HCT116 (cell line): ENCODE measurements at regions not wholly inside any gene's neighbourhood (a gene's known extent, or its start where the extent isn't known, plus 50 kb on each side); places are given as distances from the start of the nearest gene placed in this dataset.

Experiments used
- ATAC-seq: fragments of 200-7000 bp; cut with Tn5 transposase; 2 replicates; pipeline ENCODE4 v1.9.1; 2020; ENCODE audit warnings: mild to moderate bottlenecking, moderate library complexity
- BruUV-seq: library from RNA; stranded (reverse); fragments of 400-500 nt; replicated peaks from 2 replicates; lab custom pipeline; 2021; lab: Mats Ljungman, UMichigan
- CTCF ChIA-PET: fragments of 300-600 bp; sonication (Branson Sonifier 250); formaldehyde crosslinking; loops from one replicate; lab custom pipeline; 2021; ENCODE audit warnings: antibody characterized with exemption; lab: Charles Lee
- POLR2A ChIA-PET: fragments of 300-600, 350-600 bp; sonication (Branson Sonifier 250); formaldehyde crosslinking; loops from one replicate; lab custom pipeline; 2021; ENCODE audit warnings: antibody characterized with exemption; lab: Charles Lee
- RAD21 ChIA-PET, 2 experiments: fragments of 300-600 bp; sonication (Branson Sonifier 250); formaldehyde crosslinking; loops; one replicate each; lab custom pipeline; 2023; ENCODE audit warnings: low total read pairs in 2 of 2; ENCODE audit not compliant: uncharacterized antibody in 2 of 2, unreplicated experiment in 2 of 2, low non-redundant PET in 1 of 2; lab: Charles Lee
- DNase-seq: peaks from one replicate; pipeline ENCODE4 v3.0.0-alpha.2; 2010; ENCODE audit warnings: low read depth, low spot score
- H2AFZ ChIP-seq: fragments of 200-600 bp; shearing (Covaris generic), sonication (generic); 2 replicates; pipeline ENCODE4 v1.6.1; 2017; ENCODE audit warnings: low read depth, mixed run types, mixed read lengths, antibody characterized with exemption, low read length; ENCODE audit not compliant: poor library complexity, severe bottlenecking
- H3K27ac ChIP-seq: 2 replicates; pipeline ENCODE4 v1.5.1; 2012; ENCODE audit warnings: low read depth, low read length
- H3K27me3 ChIP-seq: fragments of 200-600 bp; sonication (generic); 2 replicates; pipeline ENCODE4 v1.6.1; 2016; ENCODE audit warnings: mixed run types, low read length, mixed read lengths; ENCODE audit not compliant: insufficient read depth
- H3K36me3 ChIP-seq, 2 experiments: fragments of 200-500 bp in 1 of 2; fragments of 200-600 bp in 1 of 2; sonication (Bioruptor generic) in 1 of 2; sonication (generic) in 1 of 2; 2 replicates each; pipeline versions ENCODE4 v1.5.1 to v1.6.1; 2014 to 2016; ENCODE audit warnings: low read length in 2 of 2, inconsistent platforms in 1 of 2, mixed read lengths in 1 of 2, mixed run types in 1 of 2; ENCODE audit not compliant: insufficient read depth in 2 of 2, control insufficient read depth in 1 of 2
- H3K4me1 ChIP-seq, 2 experiments: fragments of 200-600 bp in 1 of 2; sonication (generic) in 1 of 2; 2 replicates each; pipeline versions ENCODE4 v1.5.1 to v1.6.1; 2012 to 2017; ENCODE audit warnings: low read length in 2 of 2, inconsistent platforms in 1 of 2, mild to moderate bottlenecking in 1 of 2, mixed read lengths in 1 of 2, mixed run types in 1 of 2, moderate library complexity in 1 of 2; ENCODE audit not compliant: insufficient read depth in 2 of 2, control insufficient read depth in 1 of 2
- H3K4me2 ChIP-seq: fragments of 200-600 bp; sonication (generic); 2 replicates; pipeline ENCODE4 v1.6.1; 2017; ENCODE audit warnings: mixed run types, low read length, mixed read lengths
- H3K4me3 ChIP-seq, 2 experiments: fragments of 200-600 bp in 1 of 2; sonication (generic) in 1 of 2; replicated peaks in 1 of 2; 2 replicates each; pipeline ENCODE4 v1.5.1; 2011 to 2016; ENCODE audit warnings: low read length in 2 of 2, control low read depth in 1 of 2, low read depth in 1 of 2, mild to moderate bottlenecking in 1 of 2, mixed read lengths in 1 of 2, mixed run types in 1 of 2
- H3K79me2 ChIP-seq: fragments of 200-600 bp; sonication (generic); 2 replicates; pipeline ENCODE4 v1.6.1; 2017; ENCODE audit warnings: mild to moderate bottlenecking, mixed run types, low read length, moderate library complexity, mixed read lengths; ENCODE audit not compliant: insufficient read depth
- H3K9ac ChIP-seq: fragments of 200-600 bp; sonication (generic); 2 replicates; pipeline ENCODE4 v1.6.1; 2016; ENCODE audit warnings: low read length, mixed read lengths
- H3K9me2 ChIP-seq: fragments of 200-600 bp; sonication (generic), shearing (Covaris generic); 2 replicates; pipeline ENCODE4 v1.6.1; 2017; ENCODE audit warnings: mixed run types, mild to moderate bottlenecking, moderate library complexity; ENCODE audit not compliant: insufficient read depth
- H3K9me3 ChIP-seq, 2 experiments: fragments of 200-500 bp in 1 of 2; fragments of 200-600 bp in 1 of 2; sonication (Bioruptor generic) in 1 of 2; sonication (generic) in 1 of 2; 2 replicates each; pipeline ENCODE4 v1.6.1; 2014 to 2017; ENCODE audit warnings: low read length in 2 of 2, mixed read lengths in 2 of 2, inconsistent platforms in 1 of 2, low read depth in 1 of 2, mild to moderate bottlenecking in 1 of 2, mixed run types in 1 of 2, moderate library complexity in 1 of 2; ENCODE audit not compliant: control insufficient read depth in 1 of 2, insufficient read depth in 1 of 2
- H4K20me1 ChIP-seq: fragments of 200-600 bp; sonication (generic), shearing (Covaris generic); 2 replicates; pipeline ENCODE4 v1.6.1; 2017; ENCODE audit warnings: mixed run types, mild to moderate bottlenecking, moderate library complexity; ENCODE audit not compliant: insufficient read depth
- ATF3 ChIP-seq: IDR thresholded peaks from 2 replicates; pipeline ENCODE4 v1.6.1; 2012
- CEBPB ChIP-seq: IDR thresholded peaks from 2 replicates; pipeline ENCODE4 v1.6.1; 2012; ENCODE audit warnings: low read depth
- CTCF ChIP-seq, 3 experiments: fragments of 200-600 bp in 1 of 3; sonication (generic) in 1 of 3; IDR thresholded peaks in 2 of 3; conservative IDR thresholded peaks in 1 of 3; 2 replicates each; pipeline ENCODE4 v1.5.1; 2012 to 2017; ENCODE audit warnings: low read depth in 2 of 3, low read length in 2 of 3, antibody characterized with exemption in 1 of 3, borderline replicate concordance in 1 of 3, control low read depth in 1 of 3, mild to moderate bottlenecking in 1 of 3, mixed read lengths in 1 of 3, mixed run types in 1 of 3, moderate library complexity in 1 of 3; ENCODE audit not compliant: insufficient read depth in 1 of 3
- ELF1 ChIP-seq: IDR thresholded peaks from 2 replicates; pipeline ENCODE4 v1.6.1; 2012; ENCODE audit warnings: low read depth, borderline replicate concordance
- EZH2phosphoT487 ChIP-seq: fragments of 200-600 bp; IDR thresholded peaks from 2 replicates; pipeline ENCODE4 v1.6.1; 2018; ENCODE audit warnings: antibody characterized with exemption, borderline replicate concordance
- FOSL1 ChIP-seq: IDR thresholded peaks from 2 replicates; pipeline ENCODE4 v1.6.1; 2012; ENCODE audit warnings: low read depth
- MAX ChIP-seq: IDR thresholded peaks from 2 replicates; pipeline ENCODE4 v1.6.1; 2012
- POLR2A ChIP-seq: IDR thresholded peaks from 2 replicates; pipeline ENCODE4 v1.7.0; 2011; ENCODE audit warnings: borderline replicate concordance; ENCODE audit not compliant: insufficient read depth, insufficient read length; ENCODE audit errors: extremely low read depth
- RAD21 ChIP-seq: IDR thresholded peaks from 2 replicates; pipeline ENCODE4 v1.6.1; 2012; ENCODE audit warnings: low read depth, mild to moderate bottlenecking
- YY1 ChIP-seq: IDR thresholded peaks from 2 replicates; pipeline ENCODE4 v1.6.1; 2011; ENCODE audit warnings: low read length, low read depth, moderate library complexity, mild to moderate bottlenecking; ENCODE audit not compliant: insufficient replicate concordance; ENCODE audit errors: extremely low read depth
- ZBTB33 ChIP-seq: IDR thresholded peaks from 2 replicates; pipeline ENCODE4 v1.6.1; 2011; ENCODE audit warnings: mild to moderate bottlenecking, low read length, moderate library complexity; ENCODE audit not compliant: insufficient replicate concordance; ENCODE audit errors: extremely low read depth
- ZFX ChIP-seq: fragments of 450-650 bp; IDR thresholded peaks from 2 replicates; pipeline ENCODE4 v1.6.1; 2017
- intact Hi-C: fragments of 100-400 bp; cut with micrococcal nuclease; formaldehyde crosslinking; loops from 2 replicates; pipeline ENCODE4 v1.10.0; 2022

DNA sequence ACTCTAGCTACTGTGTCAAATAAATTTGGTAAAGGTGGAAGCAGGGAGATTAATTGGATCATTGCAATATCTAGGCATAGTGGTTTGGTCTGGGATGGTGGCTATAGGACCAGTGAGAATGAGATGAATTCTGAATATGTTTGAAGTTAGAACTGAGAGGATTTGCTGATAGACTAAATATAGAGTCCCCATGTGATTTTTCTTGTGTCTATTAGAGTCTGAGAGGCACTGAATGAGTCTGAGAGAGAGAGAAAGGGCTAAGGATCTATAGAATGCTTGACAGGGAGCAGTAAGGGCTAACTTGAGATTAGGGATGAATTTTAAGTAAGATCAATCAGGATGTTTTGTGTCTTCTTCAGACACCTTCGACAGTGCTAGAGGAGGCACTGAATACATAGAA, 77.9 kb upstream of the CHL1 start (continued):
- no peak for TF ChIP-seq ZBTB33

DNA sequence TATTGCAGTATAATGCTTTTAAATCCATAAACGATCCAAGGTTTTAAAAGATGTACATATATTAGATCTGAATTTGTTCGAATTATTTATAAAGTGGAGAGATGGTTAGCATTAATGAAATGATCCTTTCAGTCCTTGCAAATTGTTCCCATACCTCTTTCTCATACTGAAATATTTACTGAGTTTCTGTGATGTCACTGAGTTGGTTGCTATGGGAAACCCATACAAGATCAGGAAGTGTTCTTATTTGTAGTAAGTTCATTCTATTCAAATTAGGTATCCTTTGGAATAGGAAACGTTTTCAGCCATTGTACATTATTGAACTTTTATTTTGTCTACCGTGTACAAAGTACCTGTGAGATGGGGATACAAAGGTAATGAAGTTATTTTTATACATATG, 73.2 kb upstream of the CHL1 start:
- H3K36me3 ChIP-seq, result no peaks in the 10 kb centered on the region
- no peak overlapping the region for H3K27ac ChIP-seq
- H3K9me3 ChIP-seq, result peaks cover under 1 to 35% of the 10 kb centered on the region in 2 experiments; a peak in 2 of 4 replicates
- BruUV-seq, result no TSS peak
- no peaks in the 10 kb centered on the region for H4K20me1 ChIP-seq
- no peak overlapping the region for H3K9ac ChIP-seq
- H3K4me2 ChIP-seq, result no peak overlapping the region
- H3K4me3 ChIP-seq, result no peak overlapping the region
- ChIA-PET POLR2A (no interaction called here), CTCF (no interaction called here), RAD21 (no interaction called here)
- H3K9me2 ChIP-seq, result no peaks in the 10 kb centered on the region
- DNase-seq, result no peak
- no peaks in the 10 kb centered on the region for H3K79me2 ChIP-seq
- H3K4me1 ChIP-seq, result no peaks in the 10 kb centered on the region
- no peak for TF ChIP-seq EZH2phosphoT487
- no peak for TF ChIP-seq MAX
- TF ChIP-seq ATF3, result no peak
- no peak for TF ChIP-seq ZFX
- TF ChIP-seq POLR2A, result no peak
- TF ChIP-seq YY1, result no peak
- no peak for TF ChIP-seq CEBPB
- TF ChIP-seq FOSL1, result no peak
- TF ChIP-seq ELF1, result no peak
- TF ChIP-seq CTCF (IDR thresholded peaks at IDR 0.05 in 2 of 3, conservative IDR thresholded peaks at IDR 0.05 in 1 of 3; ENCODE audit: borderline replicate concordance in 1 of 3, insufficient read depth in 1 of 3, low read depth in 2 of 3, low read length in 2 of 3), result no peak
- no peak for TF ChIP-seq RAD21
- TF ChIP-seq, all 23 proteins: peak for 0
- H2AFZ ChIP-seq, result no peak overlapping the region
- no peak for ATAC-seq
- no peaks in the 10 kb centered on the region for H3K27me3 ChIP-seq
- intact Hi-C loops, result no loop called here
